GM19025 (cell line): ENCODE measurements at regions not wholly inside any gene's neighbourhood (a gene's known extent, or its start where the extent isn't known, plus 50 kb on each side); places are given as distances from the start of the nearest gene placed in this dataset.
"Not testable (repeated sequence)": the region's sequence is repeated elsewhere in the genome, so short reads cannot be mapped to it uniquely, and the experiment has no call there.

Experiments used
- ATAC-seq: cut with Tn5 transposase; IDR thresholded peaks from one replicate; pipeline ENCODE4 v1.9.1; 2021; ENCODE audit warnings: mild to moderate bottlenecking, low read depth, moderate library complexity; ENCODE audit not compliant: unreplicated experiment

- ATAC-seq: no peak
Measured at GRCh38 chr3:135538123-135538522, 427.4 kb upstream of the PPP2R3A start.

DNA sequence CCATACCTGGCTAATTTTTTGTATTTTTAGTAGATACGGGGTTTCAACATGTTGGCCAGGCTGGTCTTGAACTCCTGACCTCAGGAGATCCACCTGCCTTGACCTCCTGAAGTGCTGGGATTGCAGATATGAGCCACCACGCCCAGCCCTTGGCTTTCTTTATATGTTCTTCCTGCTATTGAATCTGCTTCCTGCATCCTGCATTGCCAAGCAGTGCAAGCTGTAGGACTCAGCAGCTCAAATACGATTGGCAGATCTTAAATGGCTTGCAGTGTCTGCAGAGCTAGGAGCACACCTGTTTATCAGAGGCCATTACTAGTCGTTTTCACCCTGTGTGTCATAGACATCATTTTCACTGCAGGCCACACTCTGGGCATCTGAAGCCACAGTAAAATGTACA is 426.2 kb upstream of the PPP2R3A start:
- ATAC-seq: no peak

- no peak for ATAC-seq
Measured at GRCh38 chr3:135539854-135540253, 425.7 kb upstream of the PPP2R3A start.

GRCh38 chr3:135549928-135550494 is 415.5 kb upstream of the PPP2R3A start:
- no peak for ATAC-seq

DNA sequence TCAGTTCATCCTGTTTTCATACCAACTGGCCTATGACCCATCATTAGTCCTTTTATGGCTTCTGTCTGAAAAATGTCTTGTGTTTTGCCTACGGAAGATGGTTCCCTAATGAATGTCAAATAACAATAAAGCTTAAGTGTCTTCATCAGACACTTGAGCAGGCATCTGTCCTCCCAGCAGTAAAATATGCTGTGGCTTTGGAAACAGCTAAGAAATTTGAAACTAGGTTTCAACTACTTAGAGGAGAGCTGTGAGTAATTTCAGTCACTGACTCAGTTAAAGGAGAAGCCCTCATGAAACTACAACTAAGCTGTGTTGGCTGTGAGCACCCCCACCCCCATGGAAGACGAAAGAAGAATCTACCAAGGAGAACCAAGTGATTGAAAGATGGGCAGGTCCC is 409.4 kb upstream of the PPP2R3A start:
- no peak for ATAC-seq

DNA sequence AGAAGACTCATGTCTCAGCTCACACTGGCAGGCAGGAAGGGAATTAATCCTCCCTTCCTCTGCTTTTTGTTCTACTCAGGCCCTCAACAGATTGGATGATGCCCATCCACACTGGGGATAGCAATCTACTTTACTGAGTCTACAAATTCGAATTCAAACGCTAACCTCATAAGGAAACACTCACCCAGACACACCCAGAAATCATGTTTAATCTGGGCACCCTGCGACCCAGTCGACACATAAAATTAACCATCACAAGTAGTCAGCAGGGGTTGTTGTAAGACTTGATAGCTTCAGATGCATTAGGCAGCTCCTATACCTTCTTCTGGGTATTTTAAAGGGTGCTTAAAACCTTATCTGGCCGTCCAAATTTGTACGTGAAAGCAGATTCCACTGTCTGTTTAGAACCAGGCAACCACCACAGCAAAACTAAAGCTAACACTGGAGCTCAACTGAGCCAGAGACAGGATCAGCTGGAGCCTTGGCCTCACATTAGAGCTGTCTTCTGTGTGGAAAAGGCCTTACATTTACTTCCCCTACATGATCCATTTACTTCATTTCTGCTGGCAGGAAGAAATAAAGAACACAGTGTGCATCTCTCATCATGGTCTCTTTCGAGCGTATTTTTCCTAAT is 407.3 kb upstream of the PPP2R3A start:
- no peak for ATAC-seq

DNA sequence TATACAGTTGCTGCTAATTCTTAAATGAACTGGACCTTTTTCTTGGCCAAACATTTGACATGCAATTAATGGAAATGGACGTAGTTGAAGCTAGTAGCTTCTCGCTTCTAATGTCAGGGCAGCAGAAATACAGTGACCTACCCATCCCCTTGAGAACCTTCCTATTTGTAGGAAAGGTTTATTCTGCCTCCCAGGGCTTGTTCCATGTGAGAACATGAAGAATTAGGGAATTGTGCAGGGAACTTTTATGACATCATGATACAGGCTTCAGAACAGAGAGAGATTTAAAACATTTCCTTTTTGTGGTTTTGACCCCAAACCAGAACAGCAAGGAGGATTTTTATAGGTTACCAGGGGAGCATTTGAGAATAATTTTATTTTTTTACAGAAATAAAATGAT is 406.6 kb upstream of the PPP2R3A start:
- ATAC-seq: no peak

DNA sequence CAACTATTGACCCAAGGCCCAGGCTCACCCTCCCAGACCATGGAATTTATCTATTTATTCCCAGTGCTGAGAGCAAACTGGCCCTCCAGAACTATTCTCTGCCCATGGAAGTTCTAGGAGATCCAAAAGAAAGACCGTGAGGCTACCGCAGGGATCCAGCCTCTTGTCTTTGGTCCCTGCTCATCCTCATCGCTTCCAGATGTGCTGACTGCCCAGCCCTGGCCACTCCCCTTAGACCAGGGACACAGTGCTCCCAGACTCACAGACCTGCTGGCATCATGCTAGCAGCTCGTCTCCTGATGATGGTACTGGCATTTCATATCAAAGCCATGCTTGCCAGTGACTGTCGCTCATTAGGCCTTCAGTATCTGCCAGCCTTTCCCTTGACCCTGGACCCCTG is 405.7 kb upstream of the PPP2R3A start:
- ATAC-seq: no peak

DNA sequence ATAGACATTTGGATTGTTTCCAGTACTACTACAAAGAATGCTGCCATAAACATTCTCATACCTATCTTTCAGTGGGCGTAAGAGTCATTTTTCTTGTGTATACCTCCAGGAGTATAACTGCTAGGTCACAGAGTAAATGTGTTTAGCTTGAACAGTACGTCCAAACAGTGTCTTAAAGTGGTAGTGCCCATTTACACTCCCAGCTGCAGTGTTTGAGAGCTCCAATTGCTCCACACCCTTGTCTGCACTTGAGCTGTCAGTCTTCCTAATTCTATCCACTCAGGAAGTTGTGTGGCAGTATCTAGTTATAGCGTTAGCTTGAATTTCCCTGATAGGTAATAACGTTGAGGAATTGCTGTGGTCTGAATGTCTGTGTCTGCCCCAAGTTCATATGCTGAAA is 404.7 kb upstream of the PPP2R3A start:
- no peak for ATAC-seq

- no peak for ATAC-seq
Measured at GRCh38 chr3:135564696-135565095, 400.8 kb upstream of the PPP2R3A start.

- no peak for ATAC-seq
Measured at GRCh38 chr3:135565546-135565945, 400.0 kb upstream of the PPP2R3A start.

- no peak for ATAC-seq
Measured at GRCh38 chr3:135567223-135567622, 398.3 kb upstream of the PPP2R3A start.

DNA sequence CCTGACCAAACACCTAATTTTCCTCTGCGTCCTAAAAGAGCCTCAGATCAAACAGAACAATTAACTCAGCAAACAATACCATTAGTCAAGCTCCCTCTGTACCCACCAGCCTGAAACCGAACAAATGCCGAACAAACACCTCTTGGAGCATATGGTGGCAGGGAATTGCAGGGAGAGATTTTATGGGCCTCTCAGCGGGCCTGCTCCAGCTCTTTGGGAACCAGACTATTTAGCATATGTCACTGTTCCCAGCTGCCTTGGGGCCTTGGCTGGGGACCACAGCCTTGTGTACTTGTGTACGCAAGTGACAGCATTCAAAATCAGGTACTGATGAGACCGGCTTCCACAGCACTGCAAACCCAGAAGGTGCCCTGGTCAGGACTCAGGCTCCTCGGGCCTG is 388.8 kb upstream of the PPP2R3A start:
- no peak for ATAC-seq

- no peak for ATAC-seq
Measured at GRCh38 chr3:135581806-135582205, 383.7 kb upstream of the PPP2R3A start.

DNA sequence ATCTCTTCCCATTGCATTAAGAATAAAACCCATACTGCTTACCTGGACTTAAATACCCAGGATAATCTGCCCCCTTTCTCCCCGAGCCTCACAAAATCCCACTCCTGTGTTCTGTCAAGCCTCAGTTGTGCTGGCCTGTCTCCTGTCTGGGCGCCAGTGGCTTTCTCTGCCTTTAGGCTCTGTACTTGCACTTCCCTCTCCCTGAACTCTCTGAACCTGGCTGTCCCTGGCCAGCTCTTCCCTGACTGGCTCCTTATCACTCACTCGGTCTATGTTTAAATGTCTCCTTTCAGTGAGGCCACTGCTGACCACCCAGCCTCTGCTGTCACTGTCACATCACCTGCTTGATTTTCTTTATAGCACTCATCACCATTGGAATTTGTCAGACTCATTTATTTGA is 382.7 kb upstream of the PPP2R3A start:
- ATAC-seq: no peak

DNA sequence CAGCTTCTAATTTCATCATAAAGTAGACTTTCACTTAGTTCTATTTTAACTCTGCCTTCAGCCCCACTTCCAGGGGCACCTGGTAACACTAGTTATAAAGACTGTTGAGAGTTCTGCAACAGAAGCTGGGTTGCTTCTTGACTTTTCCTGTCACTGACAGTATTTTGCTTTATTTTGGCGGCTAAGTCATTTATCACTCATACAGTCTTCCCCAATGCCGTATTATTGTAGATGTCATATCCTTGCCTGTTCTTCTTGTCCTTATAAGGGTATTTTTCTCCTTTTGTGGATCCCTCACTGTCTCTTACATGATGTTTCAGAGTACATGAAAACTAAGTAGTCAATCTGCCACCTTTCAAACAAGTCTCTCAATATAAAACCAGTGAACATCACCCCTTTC is 369.0 kb upstream of the PPP2R3A start:
- ATAC-seq: no peak

DNA sequence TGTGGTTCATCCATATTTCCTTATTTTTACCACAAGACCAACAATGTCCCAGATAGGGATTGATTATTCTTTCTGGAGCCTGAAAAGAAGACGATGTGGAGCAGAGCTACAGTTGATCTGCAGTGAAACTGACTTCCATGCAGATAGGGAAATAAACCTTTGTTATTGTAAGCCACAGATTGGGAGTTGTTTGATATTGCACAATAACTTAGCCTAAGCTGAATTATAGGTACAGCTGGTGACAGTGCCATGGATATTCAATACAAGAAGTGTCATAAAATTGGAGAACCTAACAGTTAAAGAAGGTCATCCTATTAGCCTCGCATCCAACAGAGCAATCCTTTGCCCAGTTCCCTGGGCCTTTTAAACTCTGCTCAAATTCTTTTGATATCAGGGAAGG is 367.7 kb upstream of the PPP2R3A start:
- ATAC-seq: no peak

DNA sequence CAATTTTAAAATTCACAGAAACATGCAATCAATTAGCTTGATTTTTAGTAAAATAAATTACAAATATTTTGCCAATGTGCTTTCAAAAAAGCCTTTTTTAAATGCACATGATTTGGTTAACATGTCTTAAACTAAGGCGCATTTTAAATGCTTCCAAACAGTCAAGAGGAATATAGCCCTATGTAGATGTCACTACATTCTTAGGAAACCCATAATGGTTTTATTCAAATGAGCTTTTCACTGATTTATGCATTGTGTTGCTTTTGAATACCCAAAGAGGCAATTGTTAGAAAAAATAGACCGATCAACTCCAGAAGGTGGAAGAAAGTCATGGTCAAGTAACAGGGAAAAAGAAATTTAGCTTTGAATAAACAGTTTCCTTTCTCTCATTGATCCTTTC is 366.9 kb upstream of the PPP2R3A start:
- ATAC-seq: no peak

DNA sequence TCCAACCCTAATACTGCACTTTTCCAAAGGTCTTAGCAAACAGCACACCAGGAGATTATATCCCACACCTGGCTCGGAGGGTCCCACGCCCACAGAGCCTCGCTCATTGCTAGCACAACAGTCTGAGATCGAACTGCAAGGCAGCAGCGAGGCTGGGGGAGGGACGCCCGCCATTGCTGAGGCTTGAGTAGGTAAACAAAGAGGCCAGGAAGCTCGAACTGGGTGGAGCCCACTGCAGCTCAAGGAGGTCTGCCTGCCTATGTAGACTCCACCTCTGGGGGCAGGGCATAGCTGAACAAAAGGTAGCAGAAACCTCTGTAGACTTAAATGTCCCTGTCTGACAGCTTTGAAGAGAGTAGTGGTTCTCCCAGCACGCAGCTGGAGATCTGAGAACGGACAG is 361.0 kb upstream of the PPP2R3A start:
- ATAC-seq: not testable (repeated sequence)

- ATAC-seq: no peak
Measured at GRCh38 chr3:135618123-135618522, 347.4 kb upstream of the PPP2R3A start.

GRCh38 chr3:135621184-135621920 is 344.2 kb upstream of the PPP2R3A start:
- ATAC-seq: no peak

DNA sequence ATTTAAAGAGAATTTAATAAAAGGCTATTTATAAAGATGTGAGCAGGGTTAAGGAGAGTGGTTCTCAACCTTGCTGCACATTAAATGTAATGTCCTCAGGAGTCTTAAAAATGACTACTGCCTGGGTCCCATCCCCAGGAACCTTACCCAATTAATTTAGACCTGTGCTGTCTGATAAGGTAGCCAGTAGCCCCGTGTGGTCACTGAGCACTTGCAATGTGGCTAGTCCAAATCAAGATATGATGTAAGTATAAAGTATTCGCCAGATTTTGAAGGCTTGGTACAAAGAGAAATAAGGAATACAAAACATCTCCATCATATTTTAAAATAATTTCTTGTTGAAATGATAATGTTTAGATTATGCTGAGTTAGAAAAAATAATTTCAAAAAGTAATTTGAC is 343.3 kb upstream of the PPP2R3A start:
- ATAC-seq: no peak
